Panc1 (cell line): ENCODE measurements at regions not wholly inside any gene's neighbourhood (a gene's known extent, or its start where the extent isn't known, plus 50 kb on each side); places are given as distances from the start of the nearest gene placed in this dataset.

Experiments
- ATAC-seq: fragments of 200-7000 bp; cut with Tn5 transposase; 2 replicates; pipeline ENCODE4 v1.9.1; 2020; ENCODE audit warnings: mild to moderate bottlenecking, moderate library complexity
- BruUV-seq: library from RNA; stranded (reverse); fragments of 400-500 nt; replicated peaks from 2 replicates; lab custom pipeline; 2021; lab: Mats Ljungman, UMichigan
- CTCF ChIA-PET: fragments of 300-600 bp; sonication (Branson Sonifier 250); formaldehyde crosslinking; loops from one replicate; lab custom pipeline; 2022; ENCODE audit warnings: antibody characterized with exemption; lab: Charles Lee
- POLR2A ChIA-PET: fragments of 300-600 bp; sonication (Branson Sonifier 250); formaldehyde crosslinking; loops from one replicate; lab custom pipeline; 2022; ENCODE audit warnings: antibody characterized with exemption; lab: Charles Lee
- DNase-seq: peaks from one replicate; pipeline ENCODE4 v3.0.0-alpha.2; 2010; ENCODE audit warnings: low read depth, low spot score
- H3K27ac ChIP-seq: 2 replicates; pipeline ENCODE4 v1.5.1; 2011; ENCODE audit warnings: mild to moderate bottlenecking, low read length, inconsistent platforms
- H3K27me3 ChIP-seq: fragments of 200-500 bp; sonication (Bioruptor generic); 2 replicates; pipeline ENCODE4 v1.6.0; 2014; ENCODE audit warnings: low read length, inconsistent platforms; ENCODE audit not compliant: control insufficient read depth, insufficient read depth
- H3K36me3 ChIP-seq: fragments of 200-500 bp; sonication (Bioruptor generic); 2 replicates; pipeline ENCODE4 v1.5.1; 2014; ENCODE audit warnings: inconsistent platforms, mild to moderate bottlenecking, low read length, moderate library complexity; ENCODE audit not compliant: control insufficient read depth, insufficient read depth
- H3K4me1 ChIP-seq: 2 replicates; pipeline ENCODE4 v1.5.1; 2011; ENCODE audit warnings: inconsistent platforms, mild to moderate bottlenecking, low read length, moderate library complexity; ENCODE audit not compliant: control insufficient read depth, insufficient read depth
- H3K4me3 ChIP-seq, 2 experiments: 2 replicates each; pipeline ENCODE4 v1.5.1; 2011 to 2012; ENCODE audit warnings: low read depth in 2 of 2, low read length in 2 of 2, mild to moderate bottlenecking in 2 of 2, inconsistent platforms in 1 of 2, moderate library complexity in 1 of 2
- H3K9me3 ChIP-seq: fragments of 200-500 bp; sonication (Bioruptor generic); 2 replicates; pipeline ENCODE4 v1.5.1; 2014; ENCODE audit warnings: low read depth, mild to moderate bottlenecking, inconsistent platforms, low read length, moderate library complexity; ENCODE audit not compliant: control insufficient read depth, insufficient read depth
- POLR2AphosphoS5 ChIP-seq: IDR thresholded peaks from 2 replicates; pipeline ENCODE4 v1.6.1; 2012; ENCODE audit warnings: mild to moderate bottlenecking, low read depth, low read length, moderate library complexity
- SIN3A ChIP-seq: IDR thresholded peaks from 2 replicates; pipeline ENCODE4 v1.6.1; 2012; ENCODE audit warnings: low read depth, mild to moderate bottlenecking, low read length, moderate library complexity, borderline replicate concordance; ENCODE audit not compliant: insufficient read depth
- TCF7L2 ChIP-seq: IDR thresholded peaks from 2 replicates; pipeline ENCODE4 v1.6.1; 2011; ENCODE audit warnings: mild to moderate bottlenecking, low read depth, low read length, inconsistent platforms
- in situ Hi-C: cut with HindIII; loops from 2 replicates; pipeline ENCODE4 v1.10.0; 2016; ENCODE audit warnings: low sequenced_read_pairs, low pct_unique_long_range_greater_than_20kb
- intact Hi-C: fragments of 100-400 bp; cut with micrococcal nuclease; formaldehyde crosslinking; loops from one replicate; pipeline ENCODE4 v1.10.0; 2022; ENCODE audit not compliant: unreplicated experiment
- TF ChIP-seq, protein P1 (sequence below): fragments of 450-650 bp; IDR thresholded peaks from 2 replicates; pipeline ENCODE4 v1.5.1; 2017; ENCODE audit warnings: mild to moderate bottlenecking
- TF ChIP-seq, protein P2 (sequence below), 2 experiments: IDR thresholded peaks; 2 replicates each; pipeline ENCODE4 v1.6.1; 2011 to 2012; ENCODE audit warnings: low read depth in 2 of 2, control low read depth in 1 of 2, low read length in 1 of 2, mild to moderate bottlenecking in 1 of 2, moderate library complexity in 1 of 2; ENCODE audit not compliant: insufficient read depth in 1 of 2

- no peaks in the 10 kb centered on the region for H3K36me3 ChIP-seq
- BruUV-seq: no TSS peak
- ChIA-PET POLR2A (no interaction called here), CTCF (no interaction called here)
- no peaks in the 10 kb centered on the region for H3K27me3 ChIP-seq
- peaks cover 4% of the 10 kb centered on the region; the same call in 1 of the 2 replicates for H3K9me3 ChIP-seq
- ATAC-seq: no peak
- H3K27ac ChIP-seq: no peak overlapping the region
- H3K4me1 ChIP-seq: no peaks in the 10 kb centered on the region
- intact Hi-C loops: no loop called here
- no peak for TF ChIP-seq TCF7L2
- no peak for TF ChIP-seq POLR2AphosphoS5
- no peak for DNase-seq
- in situ Hi-C loops: no loop called here
- H3K4me3 ChIP-seq: no peak overlapping the region
Observed at GRCh38 chr5:68047035-68047434, 168.5 kb upstream of the PIK3R1 start.

- ChIA-PET CTCF (no interaction called here), POLR2A (no interaction called here)
- intact Hi-C loops (no loop called here), in situ Hi-C loops (no loop called here)
- H3K4me1 ChIP-seq: no peaks in the 10 kb centered on the region
- no peaks in the 10 kb centered on the region for H3K27me3 ChIP-seq
- TF ChIP-seq, protein P1, sequence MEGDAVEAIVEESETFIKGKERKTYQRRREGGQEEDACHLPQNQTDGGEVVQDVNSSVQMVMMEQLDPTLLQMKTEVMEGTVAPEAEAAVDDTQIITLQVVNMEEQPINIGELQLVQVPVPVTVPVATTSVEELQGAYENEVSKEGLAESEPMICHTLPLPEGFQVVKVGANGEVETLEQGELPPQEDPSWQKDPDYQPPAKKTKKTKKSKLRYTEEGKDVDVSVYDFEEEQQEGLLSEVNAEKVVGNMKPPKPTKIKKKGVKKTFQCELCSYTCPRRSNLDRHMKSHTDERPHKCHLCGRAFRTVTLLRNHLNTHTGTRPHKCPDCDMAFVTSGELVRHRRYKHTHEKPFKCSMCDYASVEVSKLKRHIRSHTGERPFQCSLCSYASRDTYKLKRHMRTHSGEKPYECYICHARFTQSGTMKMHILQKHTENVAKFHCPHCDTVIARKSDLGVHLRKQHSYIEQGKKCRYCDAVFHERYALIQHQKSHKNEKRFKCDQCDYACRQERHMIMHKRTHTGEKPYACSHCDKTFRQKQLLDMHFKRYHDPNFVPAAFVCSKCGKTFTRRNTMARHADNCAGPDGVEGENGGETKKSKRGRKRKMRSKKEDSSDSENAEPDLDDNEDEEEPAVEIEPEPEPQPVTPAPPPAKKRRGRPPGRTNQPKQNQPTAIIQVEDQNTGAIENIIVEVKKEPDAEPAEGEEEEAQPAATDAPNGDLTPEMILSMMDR: no peak
- TF ChIP-seq, protein P2, sequence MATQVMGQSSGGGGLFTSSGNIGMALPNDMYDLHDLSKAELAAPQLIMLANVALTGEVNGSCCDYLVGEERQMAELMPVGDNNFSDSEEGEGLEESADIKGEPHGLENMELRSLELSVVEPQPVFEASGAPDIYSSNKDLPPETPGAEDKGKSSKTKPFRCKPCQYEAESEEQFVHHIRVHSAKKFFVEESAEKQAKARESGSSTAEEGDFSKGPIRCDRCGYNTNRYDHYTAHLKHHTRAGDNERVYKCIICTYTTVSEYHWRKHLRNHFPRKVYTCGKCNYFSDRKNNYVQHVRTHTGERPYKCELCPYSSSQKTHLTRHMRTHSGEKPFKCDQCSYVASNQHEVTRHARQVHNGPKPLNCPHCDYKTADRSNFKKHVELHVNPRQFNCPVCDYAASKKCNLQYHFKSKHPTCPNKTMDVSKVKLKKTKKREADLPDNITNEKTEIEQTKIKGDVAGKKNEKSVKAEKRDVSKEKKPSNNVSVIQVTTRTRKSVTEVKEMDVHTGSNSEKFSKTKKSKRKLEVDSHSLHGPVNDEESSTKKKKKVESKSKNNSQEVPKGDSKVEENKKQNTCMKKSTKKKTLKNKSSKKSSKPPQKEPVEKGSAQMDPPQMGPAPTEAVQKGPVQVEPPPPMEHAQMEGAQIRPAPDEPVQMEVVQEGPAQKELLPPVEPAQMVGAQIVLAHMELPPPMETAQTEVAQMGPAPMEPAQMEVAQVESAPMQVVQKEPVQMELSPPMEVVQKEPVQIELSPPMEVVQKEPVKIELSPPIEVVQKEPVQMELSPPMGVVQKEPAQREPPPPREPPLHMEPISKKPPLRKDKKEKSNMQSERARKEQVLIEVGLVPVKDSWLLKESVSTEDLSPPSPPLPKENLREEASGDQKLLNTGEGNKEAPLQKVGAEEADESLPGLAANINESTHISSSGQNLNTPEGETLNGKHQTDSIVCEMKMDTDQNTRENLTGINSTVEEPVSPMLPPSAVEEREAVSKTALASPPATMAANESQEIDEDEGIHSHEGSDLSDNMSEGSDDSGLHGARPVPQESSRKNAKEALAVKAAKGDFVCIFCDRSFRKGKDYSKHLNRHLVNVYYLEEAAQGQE (IDR thresholded peaks at IDR 0.05; ENCODE audit: insufficient read depth in 1 of 2, low read depth in 2 of 2, low read length in 1 of 2): no peak
- TF ChIP-seq POLR2AphosphoS5: no peak
- no peak for TF ChIP-seq SIN3A
- no peak for TF ChIP-seq TCF7L2
- H3K9me3 ChIP-seq: peaks cover 4% of the 10 kb centered on the region; the same call in 1 of the 2 replicates
- no peak overlapping the region for H3K27ac ChIP-seq
- H3K36me3 ChIP-seq: no peaks in the 10 kb centered on the region
- BruUV-seq: no TSS peak
- no peak overlapping the region for H3K4me3 ChIP-seq
- peak; percentile 5 for DNase-seq
- ATAC-seq: peak; percentile 66; the same call in 1 of the 2 replicates
Observed at GRCh38 chr5:68046445-68046844, 169.1 kb upstream of the PIK3R1 start.

GRCh38 chr5:68041293-68041692, 174.3 kb upstream of the PIK3R1 start:
- CTCF ChIA-PET: no interaction called here
- BruUV-seq: no TSS peak
- in situ Hi-C loops: no loop called here

More at GRCh38 chr5:68041293-68041692, 174.3 kb upstream of the PIK3R1 start:
- DNase-seq (no peak), ATAC-seq (no peak)
- Histone ChIP-seq H3K36me3 (no peaks in the 10 kb centered on the region), H3K9me3 (no peaks in the 10 kb centered on the region), H3K4me3 (no peak overlapping the region), H3K4me1 (no peaks in the 10 kb centered on the region), H3K27ac (no peak overlapping the region), H3K27me3 (no peaks in the 10 kb centered on the region)
- intact Hi-C loops: no loop called here
- POLR2A ChIA-PET: no interaction called here
- TF ChIP-seq TCF7L2: no peak
- TF ChIP-seq, protein P2 (IDR thresholded peaks at IDR 0.05; ENCODE audit: insufficient read depth in 1 of 2, low read depth in 2 of 2, low read length in 1 of 2): no peak
- TF ChIP-seq POLR2AphosphoS5: no peak
- TF ChIP-seq SIN3A: no peak
